ENCODE measurements at regions not wholly inside any gene's neighbourhood (a gene's known extent, or its start where the extent isn't known, plus 50 kb on each side); places are given as distances from the start of the nearest gene placed in this dataset.

GRCh38 chr4:129428454-129428853, 332.5 kb downstream of the C4orf33 start:
- DNase-seq = no peak
- Mint-ChIP-seq H3K27me3 (ENCODE audit: unreplicated experiment) (no peaks in the 10 kb centered on the region), H3K27ac (ENCODE audit: unreplicated experiment) (no peak overlapping the region), H3K36me3 (ENCODE audit: unreplicated experiment) (no peaks in the 10 kb centered on the region), H3K4me1 (ENCODE audit: low read depth, unreplicated experiment) (peaks cover 12% of the 10 kb centered on the region), H3K9me3 (ENCODE audit: unreplicated experiment) (no peaks in the 10 kb centered on the region), H3K4me3 (ENCODE audit: unreplicated experiment) (no peak overlapping the region)
- TF ChIP-seq CTCF (IDR thresholded peaks at IDR 0.05; ENCODE audit: partially characterized antibody, unreplicated experiment) = no peak

GRCh38 chr4:129429581-129430320, 333.8 kb downstream of the C4orf33 start:
- no peak for DNase-seq

DNA sequence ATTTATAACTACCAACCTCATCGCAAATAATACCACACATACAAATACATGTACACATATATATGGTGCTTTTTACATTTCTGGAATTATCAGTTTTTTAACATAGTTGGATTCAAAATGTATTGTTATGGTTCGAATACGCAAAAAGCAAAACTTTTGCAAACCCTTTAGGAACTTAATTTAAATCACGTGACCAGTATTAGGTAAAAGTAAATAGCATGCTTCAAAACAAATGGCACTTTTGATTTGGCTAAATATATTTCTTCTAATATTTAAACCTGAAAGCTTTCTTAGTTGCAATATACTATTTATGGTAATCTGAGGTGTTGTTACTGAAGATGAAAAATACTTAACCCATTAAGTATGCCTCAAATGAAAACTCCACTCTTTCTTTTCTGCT, 341.4 kb downstream of the C4orf33 start:
- H3K27me3 Mint-ChIP-seq (ENCODE audit: unreplicated experiment) = no peaks in the 10 kb centered on the region
- no peaks in the 10 kb centered on the region for H3K4me1 Mint-ChIP-seq (ENCODE audit: low read depth, unreplicated experiment)
- H3K36me3 Mint-ChIP-seq (ENCODE audit: unreplicated experiment) = no peaks in the 10 kb centered on the region
- H3K4me3 Mint-ChIP-seq (ENCODE audit: unreplicated experiment) = no peak overlapping the region
- no peak overlapping the region for H3K27ac Mint-ChIP-seq (ENCODE audit: unreplicated experiment)
- TF ChIP-seq CTCF (IDR thresholded peaks at IDR 0.05; ENCODE audit: partially characterized antibody, unreplicated experiment) = no peak
- H3K9me3 Mint-ChIP-seq (ENCODE audit: unreplicated experiment) = no peaks in the 10 kb centered on the region
- no peak for DNase-seq

More at GRCh38 chr4:129429581-129430320, 333.8 kb downstream of the C4orf33 start:
- Mint-ChIP-seq H3K4me1 (ENCODE audit: low read depth, unreplicated experiment) (peaks cover 12% of the 10 kb centered on the region), H3K9me3 (ENCODE audit: unreplicated experiment) (no peaks in the 10 kb centered on the region), H3K36me3 (ENCODE audit: unreplicated experiment) (no peaks in the 10 kb centered on the region), H3K27ac (ENCODE audit: unreplicated experiment) (no peak overlapping the region), H3K27me3 (ENCODE audit: unreplicated experiment) (no peaks in the 10 kb centered on the region), H3K4me3 (ENCODE audit: unreplicated experiment) (no peak overlapping the region)
- no peak for TF ChIP-seq CTCF (IDR thresholded peaks at IDR 0.05; ENCODE audit: partially characterized antibody, unreplicated experiment)

- DNase-seq = no peak
- H3K27me3 Mint-ChIP-seq (ENCODE audit: unreplicated experiment) = no peaks in the 10 kb centered on the region
- H3K4me3 Mint-ChIP-seq (ENCODE audit: unreplicated experiment) = no peak overlapping the region
- no peak for TF ChIP-seq CTCF (IDR thresholded peaks at IDR 0.05; ENCODE audit: partially characterized antibody, unreplicated experiment)
- H3K9me3 Mint-ChIP-seq (ENCODE audit: unreplicated experiment) = no peaks in the 10 kb centered on the region
- H3K27ac Mint-ChIP-seq (ENCODE audit: unreplicated experiment) = no peak overlapping the region
- no peaks in the 10 kb centered on the region for H3K4me1 Mint-ChIP-seq (ENCODE audit: low read depth, unreplicated experiment)
- H3K36me3 Mint-ChIP-seq (ENCODE audit: unreplicated experiment) = no peaks in the 10 kb centered on the region
These were observed 342.6 kb downstream of the C4orf33 start for GRCh38 chr4:129438456-129438981.

DNA sequence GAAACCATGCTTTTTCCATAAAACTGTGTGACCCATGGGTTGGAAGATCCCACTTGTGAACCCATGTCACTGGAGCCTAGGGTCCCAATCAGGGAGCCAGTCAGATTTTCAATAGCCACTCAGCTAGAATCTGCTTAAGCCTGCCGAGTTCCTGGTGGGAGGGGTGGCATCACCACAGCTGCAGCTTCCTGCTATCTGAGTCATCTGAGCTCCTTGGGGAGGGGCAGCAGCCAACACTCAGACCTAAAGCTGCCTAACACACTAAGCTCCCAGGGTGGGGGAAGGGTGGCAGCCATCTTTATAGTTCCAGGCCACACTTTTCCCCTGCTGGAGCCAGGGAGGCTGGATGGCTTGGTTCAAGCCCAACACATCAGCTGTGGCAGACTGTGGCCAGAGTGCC, 350.1 kb downstream of the C4orf33 start:
- DNase-seq = peak; percentile 34
- Mint-ChIP-seq H3K27me3 (ENCODE audit: unreplicated experiment) (no peaks in the 10 kb centered on the region), H3K4me3 (ENCODE audit: unreplicated experiment) (no peak overlapping the region), H3K9me3 (ENCODE audit: unreplicated experiment) (no peaks in the 10 kb centered on the region), H3K36me3 (ENCODE audit: unreplicated experiment) (no peaks in the 10 kb centered on the region), H3K27ac (ENCODE audit: unreplicated experiment) (no peak overlapping the region), H3K4me1 (ENCODE audit: low read depth, unreplicated experiment) (no peaks in the 10 kb centered on the region)
- no peak for TF ChIP-seq CTCF (IDR thresholded peaks at IDR 0.05; ENCODE audit: partially characterized antibody, unreplicated experiment)

All from glutamatergic neuron (in vitro differentiated cells).